HG02840 (cell line): ENCODE measurements at regions not wholly inside any gene's neighbourhood (a gene's known extent, or its start where the extent isn't known, plus 50 kb on each side); places are given as distances from the start of the nearest gene placed in this dataset.
"Not testable (repeated sequence)": the region's sequence is repeated elsewhere in the genome, so short reads cannot be mapped to it uniquely, and the experiment has no call there.

ENCODE experiments used
- ATAC-seq: cut with Tn5 transposase; IDR thresholded peaks from one replicate; pipeline ENCODE4 v1.9.1; 2021; ENCODE audit warnings: mild to moderate bottlenecking, moderate library complexity, moderate number of reproducible peaks; ENCODE audit not compliant: unreplicated experiment, low FRiP score

DNA sequence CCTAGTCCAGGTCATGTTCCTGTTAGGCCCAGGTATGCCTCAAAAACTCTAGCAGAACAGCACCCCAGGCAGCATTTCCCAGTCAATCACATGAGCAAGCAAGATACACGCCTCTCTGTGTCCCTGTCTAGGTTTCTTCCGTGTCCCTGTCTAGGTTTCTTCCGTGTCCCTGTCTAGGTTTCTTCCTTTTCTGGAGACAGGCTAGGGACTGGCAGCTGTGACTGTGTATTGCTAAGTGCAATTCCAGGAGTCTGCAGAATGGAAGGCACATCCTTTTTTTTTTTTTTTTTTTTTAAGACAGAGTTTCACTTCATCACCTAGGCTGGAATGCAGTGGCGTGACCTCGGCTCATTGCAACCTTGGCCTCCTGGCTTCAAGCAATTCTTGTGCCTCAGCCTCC is 77.6 kb downstream of the SETD4 start:
- no peak for ATAC-seq

DNA sequence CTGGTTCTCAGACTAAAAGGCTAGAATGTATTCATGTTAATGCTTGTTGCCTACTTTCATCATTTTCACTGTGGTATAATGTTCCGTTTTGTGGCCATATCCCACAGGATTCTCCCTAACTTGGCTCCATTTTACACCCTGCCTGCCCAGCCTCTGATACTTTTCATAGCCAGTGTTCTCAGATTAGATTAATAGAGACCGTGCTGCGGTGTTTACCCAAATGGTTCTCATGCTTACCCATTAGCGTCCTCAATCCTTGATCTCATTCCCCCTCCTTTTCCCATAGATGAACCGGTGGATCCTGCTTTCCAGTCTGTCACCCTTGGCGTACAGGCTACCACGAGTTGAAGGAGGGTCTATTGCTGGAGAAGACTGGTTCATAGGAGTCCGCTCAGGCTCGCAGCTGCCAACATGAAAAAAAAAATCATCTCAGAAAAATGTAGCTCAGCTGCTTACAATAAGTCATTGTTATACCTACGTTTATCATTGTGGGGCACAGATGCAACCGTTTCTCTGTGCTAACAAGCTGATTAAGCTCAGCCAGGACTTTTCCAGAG is 78.7 kb downstream of the SETD4 start:
- no peak for ATAC-seq

GRCh38 chr21:35980821-35981220 is 79.5 kb downstream of the SETD4 start:
- ATAC-seq, result no peak

DNA sequence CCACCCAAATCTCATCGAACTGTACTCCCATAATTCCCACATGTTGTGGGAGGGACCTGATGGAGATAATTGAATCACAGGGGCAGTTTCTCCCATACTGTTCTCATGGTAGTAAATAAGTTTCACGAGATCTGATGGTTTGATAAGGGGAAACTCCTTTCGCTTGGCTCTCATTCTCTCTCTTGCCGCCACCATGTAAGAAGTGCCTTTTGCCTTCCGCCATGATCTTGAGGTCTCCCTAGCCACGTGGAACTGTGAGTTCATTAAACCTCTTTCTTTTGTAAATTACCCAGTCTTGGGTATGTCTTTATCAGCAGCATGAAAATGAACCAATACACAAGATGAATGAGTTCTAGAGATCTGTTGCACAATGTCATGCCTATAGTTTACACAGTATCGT is 82.5 kb downstream of the SETD4 start:
- ATAC-seq, result not testable (repeated sequence)

- ATAC-seq, result no peak
These were observed 83.4 kb downstream of the SETD4 start for GRCh38 chr21:35976929-35977328.

- ATAC-seq, result no peak
These were observed 83.8 kb downstream of the SETD4 start for GRCh38 chr21:35976481-35976880.

DNA sequence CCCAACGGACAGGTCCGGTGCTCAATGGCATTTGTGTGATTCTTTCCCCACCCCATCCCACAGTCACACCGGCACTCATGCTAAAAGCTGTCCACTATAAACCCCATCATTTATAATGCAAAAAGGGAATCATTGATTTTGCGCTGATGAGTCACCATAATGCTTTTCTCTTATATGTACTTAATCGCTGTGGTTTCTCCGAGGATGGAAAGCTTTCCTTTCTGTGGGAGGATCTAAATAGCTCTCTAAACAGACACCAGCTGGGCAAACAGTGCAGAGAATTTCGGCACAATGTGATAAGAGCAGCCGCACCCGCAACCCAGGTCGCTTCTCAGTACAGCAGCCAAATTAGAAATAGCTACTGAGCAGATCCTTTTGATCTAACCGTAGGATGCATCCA is 85.6 kb downstream of the SETD4 start:
- ATAC-seq, result no peak

DNA sequence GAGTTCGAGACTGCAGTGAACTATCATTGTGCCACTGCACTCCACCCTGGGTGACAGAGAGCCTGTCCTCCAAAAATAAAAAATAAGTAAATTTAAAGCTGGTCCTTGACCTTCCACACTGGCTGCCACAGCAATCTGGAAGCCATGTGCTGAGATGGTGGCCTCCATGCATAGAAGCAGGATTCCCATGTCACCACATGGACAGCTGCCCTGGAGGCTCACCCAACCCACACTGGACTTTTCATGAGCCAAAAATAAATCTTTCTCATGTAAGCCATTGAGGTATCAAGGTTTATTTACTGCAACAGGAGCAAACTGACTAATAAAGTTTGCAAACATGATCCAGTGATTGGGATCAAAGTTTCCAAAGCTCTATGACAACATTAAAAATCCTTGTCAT is 88.5 kb downstream of the SETD4 start:
- ATAC-seq, result no peak

- no peak for ATAC-seq
These were observed 91.0 kb downstream of the SETD4 start for GRCh38 chr21:35969281-35969680.

DNA sequence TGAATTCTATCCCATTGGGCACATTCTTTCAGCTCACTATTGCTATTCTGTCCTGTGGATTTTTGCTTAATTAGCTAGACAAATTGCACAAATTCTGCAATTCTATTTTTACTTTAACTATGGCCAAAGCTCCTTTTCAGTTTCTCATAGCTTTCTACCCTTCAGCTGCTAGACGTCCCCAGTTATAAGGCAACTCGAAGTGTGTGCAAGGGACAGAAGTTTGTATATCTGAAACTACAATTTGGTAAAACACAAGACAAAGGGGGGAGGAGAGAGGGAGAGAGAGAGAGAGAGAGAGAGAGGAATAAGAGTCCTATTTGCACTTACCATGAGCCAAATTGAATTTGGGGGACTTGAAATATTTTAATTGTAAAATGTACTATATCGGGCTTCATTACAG is 91.8 kb downstream of the SETD4 start:
- ATAC-seq, result no peak

GRCh38 chr21:35965699-35966098 is 94.6 kb downstream of the SETD4 start:
- ATAC-seq, result no peak

- no peak for ATAC-seq
These were observed 96.3 kb downstream of the SETD4 start for GRCh38 chr21:35963920-35964451.

DNA sequence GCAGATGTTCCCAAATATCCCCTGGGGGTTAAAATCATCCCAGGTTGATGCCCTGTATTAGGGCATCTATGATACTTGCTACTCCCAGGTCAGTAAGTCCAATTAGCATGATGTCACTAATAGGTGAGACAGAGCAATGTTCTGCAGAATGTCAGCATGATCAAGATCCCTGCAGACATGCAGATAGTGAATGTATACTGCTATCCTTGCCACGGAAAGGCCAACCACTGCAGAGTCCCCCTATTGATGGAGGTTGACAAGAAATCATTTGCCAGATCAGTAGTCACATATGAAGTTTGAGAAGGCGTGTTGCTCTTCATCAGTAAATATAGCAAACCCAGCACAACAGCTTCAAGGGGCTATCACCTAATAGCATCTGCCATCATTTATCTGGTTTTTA is 97.4 kb downstream of the SETD4 start:
- no peak for ATAC-seq

DNA sequence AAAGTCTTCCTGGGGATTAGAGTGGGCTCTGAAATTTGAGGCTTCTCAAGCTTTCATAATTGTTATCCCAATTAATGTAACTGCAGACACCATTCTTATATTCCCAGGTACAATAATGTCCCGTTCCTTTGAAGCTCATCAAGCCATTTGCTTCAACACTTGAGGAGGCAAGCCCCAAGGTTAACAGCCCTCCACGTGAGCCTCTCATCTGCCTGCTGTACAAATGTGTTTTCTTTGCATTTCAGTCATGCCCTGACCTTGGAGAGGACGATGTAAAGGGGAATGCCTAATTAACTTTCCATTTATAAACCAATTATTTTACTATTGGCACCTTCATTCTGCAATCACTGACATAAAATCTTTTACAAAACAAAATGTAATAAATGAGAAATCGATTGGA is 106.3 kb downstream of the SETD4 start:
- no peak for ATAC-seq

DNA sequence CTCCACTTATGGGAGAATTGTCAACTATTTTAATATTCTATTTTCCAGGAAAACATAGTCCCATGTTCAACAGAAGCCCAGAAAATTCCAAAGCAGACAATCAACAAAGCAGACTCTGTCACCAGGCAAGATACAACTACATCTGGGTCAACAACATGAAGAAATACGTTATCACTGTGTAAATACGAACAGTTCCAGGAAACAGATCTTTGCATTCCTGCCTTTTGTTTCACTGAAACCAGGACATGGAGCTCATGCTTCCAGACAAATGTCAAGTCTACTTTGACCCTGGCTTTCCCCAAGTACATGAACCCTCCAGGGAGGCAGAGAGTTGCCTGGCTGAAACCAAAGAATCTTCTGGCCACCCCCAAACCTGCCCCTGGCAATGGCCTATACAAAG is 106.7 kb downstream of the SETD4 start:
- ATAC-seq, result no peak

- ATAC-seq, result no peak
These were observed 107.5 kb downstream of the SETD4 start for GRCh38 chr21:35952651-35953340.

GRCh38 chr21:35948982-35949381 is 111.3 kb downstream of the SETD4 start:
- no peak for ATAC-seq

DNA sequence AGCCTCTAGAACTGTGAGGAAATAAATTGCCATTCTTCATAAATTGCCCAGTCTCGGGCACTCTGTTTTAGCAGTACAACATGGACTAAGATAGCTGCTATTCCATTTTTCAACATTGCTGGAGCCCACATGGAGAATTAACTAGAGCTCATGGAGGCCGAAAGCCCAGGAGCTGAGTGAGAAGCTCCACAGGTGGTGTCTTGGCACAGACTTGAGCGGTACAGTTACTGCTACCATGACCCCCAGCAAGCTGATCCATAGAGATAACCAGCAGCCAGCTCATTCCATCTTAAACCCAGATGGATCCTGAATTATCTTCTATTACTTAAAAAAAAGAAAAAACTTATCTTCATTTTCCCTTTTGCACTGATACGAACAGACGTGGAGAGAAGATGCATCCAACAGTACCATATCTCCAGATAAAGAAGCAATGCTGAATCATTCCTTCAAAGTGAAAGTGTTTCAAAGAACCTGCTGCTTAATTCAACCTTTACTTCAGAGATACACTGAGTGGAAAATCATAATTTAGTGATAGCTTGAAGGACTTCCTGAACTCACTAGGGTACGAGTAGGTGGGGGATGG is 115.1 kb downstream of the SETD4 start:
- ATAC-seq, result no peak

DNA sequence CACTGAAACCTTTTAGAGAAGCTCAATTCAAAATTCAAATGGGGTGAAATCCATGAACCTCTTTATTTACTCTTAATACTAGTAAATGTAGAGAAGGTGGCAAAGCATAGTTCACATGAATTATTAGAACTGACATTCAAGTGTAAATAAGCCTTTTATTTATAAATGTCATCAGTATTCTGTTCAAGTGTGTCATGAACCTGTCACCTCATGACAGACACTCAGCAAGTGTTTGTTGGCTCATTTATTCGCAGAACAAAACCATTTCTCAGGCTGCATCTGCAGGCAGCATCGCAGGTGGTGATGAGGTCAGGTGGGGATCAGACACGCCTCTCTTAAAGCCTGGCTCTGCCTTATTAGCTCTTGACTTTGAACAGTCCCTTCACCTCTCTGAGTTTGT is 116.6 kb downstream of the SETD4 start:
- ATAC-seq, result no peak

DNA sequence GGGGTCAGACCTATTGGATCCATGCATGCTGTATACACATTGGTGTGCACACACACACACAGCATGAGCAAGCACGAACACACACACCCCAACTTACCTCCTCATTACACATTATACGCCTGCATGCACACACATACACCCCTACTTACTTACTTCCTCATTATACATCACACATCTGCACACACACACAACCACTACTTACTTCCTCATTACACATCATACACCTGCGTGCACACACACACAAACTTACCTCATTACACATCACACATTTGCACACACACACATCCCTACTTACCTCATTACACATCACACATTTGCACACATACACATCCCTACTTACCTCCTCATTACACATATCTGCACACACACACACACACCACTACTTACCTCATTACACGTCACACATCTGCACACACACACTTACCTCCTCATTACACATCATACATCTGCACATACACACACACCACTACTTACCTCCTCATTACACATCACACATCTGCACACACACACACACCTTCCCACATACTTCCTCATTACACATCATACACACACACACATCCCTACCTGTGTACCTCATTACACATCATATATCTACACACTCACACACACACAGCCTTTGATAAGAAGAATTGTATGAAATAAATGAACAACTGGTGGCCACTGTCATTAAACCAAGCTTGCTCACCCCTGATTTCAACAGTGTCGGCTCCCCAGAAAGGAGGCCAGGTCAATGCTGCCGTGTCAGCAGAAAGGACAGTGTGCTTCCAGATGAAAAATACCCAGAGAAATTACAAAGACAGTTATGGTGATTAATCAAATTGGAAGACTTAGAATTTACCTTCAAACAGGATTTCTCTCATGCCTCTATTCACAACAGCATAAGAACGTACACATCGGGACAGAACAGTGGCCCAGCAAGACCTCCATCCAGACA is 117.8 kb downstream of the SETD4 start:
- ATAC-seq, result no peak
